Stomach smooth muscle (tissue), 2 donors: ENCODE measurements at regions not wholly inside any gene's neighbourhood (a gene's known extent, or its start where the extent isn't known, plus 50 kb on each side); places are given as distances from the start of the nearest gene placed in this dataset.

Experiments used
- H3K27ac ChIP-seq: one replicate; pipeline ENCODE4 v1.7.0; 2013; ENCODE audit warnings: mild to moderate bottlenecking, low read length, inconsistent platforms
- H3K27me3 ChIP-seq, 2 donors: one replicate each; pipeline ENCODE4 v1.7.0; 2013; ENCODE audit warnings: low read length in 2 of 2; ENCODE audit not compliant: insufficient read depth in 2 of 2, control insufficient read depth in 1 of 2
- H3K36me3 ChIP-seq, 2 donors: one replicate each; pipeline ENCODE4 v1.7.0; 2013; ENCODE audit warnings: low read length in 2 of 2; ENCODE audit not compliant: control insufficient read depth in 2 of 2, insufficient read depth in 2 of 2
- H3K4me1 ChIP-seq: one replicate; pipeline ENCODE4 v1.7.0; 2013; ENCODE audit warnings: low read length; ENCODE audit not compliant: control insufficient read depth, insufficient read depth
- H3K4me3 ChIP-seq, 2 donors: one replicate each; pipeline ENCODE4 v1.7.0; 2013; ENCODE audit warnings: low read length in 2 of 2
- H3K9ac ChIP-seq, 2 donors: one replicate each; pipeline ENCODE4 v1.7.0; 2013; ENCODE audit warnings: low read length in 2 of 2, mild to moderate bottlenecking in 1 of 2
- H3K9me3 ChIP-seq, 2 donors: one replicate each; pipeline ENCODE4 v1.7.0; 2013; ENCODE audit warnings: low read length in 2 of 2; ENCODE audit not compliant: control insufficient read depth in 2 of 2
- donor health status: healthy.
- donor health status: Pancreatic carcinoma.

DNA sequence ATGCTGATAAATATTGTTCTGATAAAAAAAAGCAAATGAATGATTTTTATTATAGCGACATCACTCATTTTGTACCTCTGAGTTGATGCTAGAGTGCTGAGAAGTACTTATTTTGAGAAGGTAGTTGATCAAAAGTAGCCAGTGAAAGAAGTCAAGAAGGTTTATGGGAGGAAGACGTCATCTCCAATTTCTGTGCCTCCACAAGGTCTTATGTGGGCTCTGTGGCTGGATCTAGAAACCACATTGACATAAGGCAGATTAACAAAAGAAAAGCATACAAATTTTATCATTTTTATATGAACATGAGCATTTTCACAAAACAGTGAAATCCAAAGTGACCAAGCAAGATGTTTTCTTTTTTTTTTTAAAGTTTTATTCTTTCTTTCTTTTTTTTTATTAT is 289.5 kb upstream of the FAR2 start:
- no peaks in the 10 kb centered on the region for H3K4me1 ChIP-seq
- H3K27me3 ChIP-seq, result no peaks in the 10 kb centered on the region
- no peak overlapping the region for H3K9ac ChIP-seq
- H3K36me3 ChIP-seq, result no peaks in the 10 kb centered on the region
- no peak overlapping the region for H3K27ac ChIP-seq
- H3K9me3 ChIP-seq, result no peaks in the 10 kb centered on the region
- no peak overlapping the region for H3K4me3 ChIP-seq

DNA sequence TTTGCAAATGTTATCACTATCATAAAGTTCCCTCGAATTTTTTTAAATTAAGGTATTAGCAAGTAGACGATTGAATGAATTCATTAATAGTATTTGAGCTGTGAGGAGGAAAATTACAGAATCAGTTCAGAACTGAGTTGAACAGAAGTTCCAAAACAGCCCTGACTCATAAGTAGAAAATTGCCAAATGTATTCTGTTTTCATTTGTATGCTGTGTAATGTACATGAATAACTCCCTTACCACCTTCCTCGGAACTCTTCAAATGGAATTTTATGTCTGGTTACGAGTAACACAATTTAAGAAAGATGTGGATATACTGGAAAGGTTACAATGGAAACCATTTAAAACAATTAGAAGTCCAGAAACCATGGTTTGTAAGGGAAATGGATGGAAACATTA is 283.3 kb upstream of the FAR2 start:
- Histone ChIP-seq H3K9ac (no peak overlapping the region), H3K27me3 (no peaks in the 10 kb centered on the region), H3K9me3 (no peaks in the 10 kb centered on the region), H3K4me3 (no peak overlapping the region), H3K27ac (no peak overlapping the region), H3K4me1 (no peaks in the 10 kb centered on the region), H3K36me3 (no peaks in the 10 kb centered on the region)

DNA sequence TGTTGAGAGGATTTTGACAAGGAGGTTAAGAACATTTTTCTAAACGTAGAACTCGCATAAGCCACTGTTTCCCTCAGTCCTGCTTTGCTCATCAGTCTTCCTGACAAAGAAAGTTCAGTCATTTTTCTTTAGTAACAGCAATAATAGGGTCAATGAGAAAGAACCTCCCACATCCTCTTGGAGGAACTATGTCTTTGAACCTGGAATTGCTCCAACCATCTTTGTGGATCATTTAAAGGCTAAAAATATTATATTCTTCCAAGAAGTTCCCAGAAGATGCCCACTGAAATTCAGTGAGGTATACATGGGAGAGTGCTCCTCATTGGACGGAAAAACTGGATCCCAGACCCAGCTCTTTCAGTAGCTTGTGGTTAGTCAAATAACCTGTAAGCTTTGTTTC is 282.8 kb upstream of the FAR2 start:
- no peaks in the 10 kb centered on the region for H3K27me3 ChIP-seq
- H3K36me3 ChIP-seq, result no peaks in the 10 kb centered on the region
- H3K4me1 ChIP-seq, result no peaks in the 10 kb centered on the region
- H3K9me3 ChIP-seq, result no peaks in the 10 kb centered on the region
- H3K4me3 ChIP-seq, result no peak overlapping the region
- H3K27ac ChIP-seq, result no peak overlapping the region
- no peak overlapping the region for H3K9ac ChIP-seq

DNA sequence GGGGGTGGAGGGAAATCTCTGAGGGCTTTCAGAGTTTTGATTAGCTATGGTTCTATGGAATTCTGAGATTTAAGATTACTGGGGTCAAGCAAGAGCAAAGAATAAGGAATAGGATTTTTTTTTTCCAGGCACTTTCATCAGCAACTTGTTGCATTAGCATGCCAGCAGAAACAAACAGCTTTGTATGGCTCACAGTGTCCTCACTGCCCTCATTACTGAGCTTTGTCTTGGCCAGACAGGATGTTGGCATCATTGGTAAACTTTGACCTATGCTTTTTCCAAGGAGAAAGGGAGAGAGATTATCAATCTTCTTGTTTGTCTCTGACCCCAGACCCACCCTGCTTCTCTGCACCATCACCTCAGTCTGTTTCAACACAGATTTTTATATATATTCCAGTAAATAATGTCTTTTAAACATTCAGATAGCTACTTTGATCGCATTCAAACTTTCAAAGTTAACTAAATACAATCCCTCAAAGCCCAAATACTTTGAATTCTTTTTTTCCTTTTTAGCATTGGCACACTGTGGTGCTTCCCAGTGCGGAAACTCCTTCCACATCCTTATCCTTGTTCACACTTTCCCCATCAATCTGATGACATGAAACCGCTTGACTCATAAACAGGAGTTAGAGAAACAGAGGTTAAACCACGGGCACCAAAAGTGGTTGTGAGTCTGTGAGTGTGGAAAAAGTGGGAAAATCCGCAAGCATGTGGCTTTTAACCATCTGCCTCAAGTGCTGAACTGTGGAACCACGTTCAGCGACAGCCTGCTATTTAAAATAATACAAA is 282.2 kb upstream of the FAR2 start:
- H3K4me3 ChIP-seq, result no peak overlapping the region
- no peak overlapping the region for H3K9ac ChIP-seq
- no peaks in the 10 kb centered on the region for H3K4me1 ChIP-seq
- H3K9me3 ChIP-seq, result no peaks in the 10 kb centered on the region
- H3K36me3 ChIP-seq, result no peaks in the 10 kb centered on the region
- no peaks in the 10 kb centered on the region for H3K27me3 ChIP-seq
- H3K27ac ChIP-seq, result no peak overlapping the region

DNA sequence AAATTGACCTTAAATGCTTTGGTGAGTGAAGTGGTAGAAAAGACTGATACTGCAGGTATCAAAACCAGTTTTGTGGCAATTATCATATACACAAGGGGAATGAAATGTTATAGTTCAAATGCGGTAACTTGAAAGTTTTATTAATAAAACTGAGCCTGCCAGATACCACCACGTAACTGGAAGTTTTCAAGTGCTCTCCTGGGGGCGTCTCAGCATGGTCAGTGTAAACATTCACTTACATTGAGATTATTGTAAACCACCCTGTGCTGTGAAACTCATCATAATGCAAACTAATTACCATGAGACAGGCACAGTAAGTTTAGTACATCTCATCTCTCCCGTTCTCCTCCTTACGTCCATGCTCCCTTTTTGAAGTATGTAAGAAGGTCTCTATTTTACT is 280.7 kb upstream of the FAR2 start:
- H3K9ac ChIP-seq, result no peak overlapping the region
- H3K4me1 ChIP-seq, result no peaks in the 10 kb centered on the region
- no peak overlapping the region for H3K27ac ChIP-seq
- no peaks in the 10 kb centered on the region for H3K27me3 ChIP-seq
- no peaks in the 10 kb centered on the region for H3K36me3 ChIP-seq
- H3K9me3 ChIP-seq, result no peaks in the 10 kb centered on the region
- H3K4me3 ChIP-seq, result no peak overlapping the region

DNA sequence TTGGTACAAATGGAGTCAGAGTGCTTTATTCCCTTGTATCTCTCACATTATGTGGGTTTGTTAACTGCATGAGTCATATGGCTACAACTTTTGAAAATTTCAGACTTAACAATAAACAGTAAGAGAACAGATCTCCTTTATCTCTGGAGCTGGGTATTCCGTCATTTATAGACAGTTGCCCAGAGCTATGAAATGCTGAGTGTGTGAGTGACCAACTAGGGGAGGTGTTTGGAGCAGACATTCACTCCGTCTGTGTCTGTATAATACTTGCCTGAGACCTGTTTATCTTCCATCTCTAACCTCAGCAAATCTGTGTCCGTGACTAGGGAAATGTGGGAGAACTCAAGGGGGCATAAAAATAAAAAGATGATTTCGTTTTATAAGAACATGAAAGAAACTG is 279.9 kb upstream of the FAR2 start:
- Histone ChIP-seq H3K36me3 (no peaks in the 10 kb centered on the region), H3K27ac (no peak overlapping the region), H3K27me3 (no peaks in the 10 kb centered on the region), H3K9me3 (no peaks in the 10 kb centered on the region), H3K4me1 (no peaks in the 10 kb centered on the region), H3K4me3 (no peak overlapping the region), H3K9ac (no peak overlapping the region)

DNA sequence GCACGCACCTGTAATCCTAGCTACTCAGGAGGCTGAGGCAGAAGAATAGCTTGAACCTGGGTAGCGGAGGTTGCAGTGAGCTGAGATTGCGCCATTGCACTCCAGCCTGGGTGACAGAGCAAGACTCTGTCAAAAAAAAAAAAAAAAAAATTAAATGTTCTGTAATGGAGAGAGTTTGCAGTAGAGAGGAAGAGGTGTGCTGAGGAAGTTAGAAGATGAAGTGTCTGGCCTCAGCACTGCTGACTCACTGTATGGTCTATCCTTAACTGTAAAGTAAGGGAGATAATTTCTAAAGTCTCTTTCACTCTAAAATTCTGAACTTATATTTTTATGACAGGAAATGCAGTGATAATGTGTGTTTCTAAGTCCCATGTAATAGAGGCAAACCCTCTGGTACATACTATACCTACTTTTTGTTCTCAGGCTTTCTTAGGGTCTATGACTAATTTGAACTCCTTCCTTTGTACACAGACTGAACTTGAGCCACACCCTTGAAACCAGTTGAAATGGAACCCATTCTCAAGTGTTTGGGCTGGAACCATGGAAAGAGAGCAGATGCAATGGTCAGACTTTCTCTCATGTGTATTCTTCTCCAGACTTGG is 278.1 kb upstream of the FAR2 start:
- no peak overlapping the region for H3K27ac ChIP-seq
- H3K4me3 ChIP-seq, result no peak overlapping the region

DNA sequence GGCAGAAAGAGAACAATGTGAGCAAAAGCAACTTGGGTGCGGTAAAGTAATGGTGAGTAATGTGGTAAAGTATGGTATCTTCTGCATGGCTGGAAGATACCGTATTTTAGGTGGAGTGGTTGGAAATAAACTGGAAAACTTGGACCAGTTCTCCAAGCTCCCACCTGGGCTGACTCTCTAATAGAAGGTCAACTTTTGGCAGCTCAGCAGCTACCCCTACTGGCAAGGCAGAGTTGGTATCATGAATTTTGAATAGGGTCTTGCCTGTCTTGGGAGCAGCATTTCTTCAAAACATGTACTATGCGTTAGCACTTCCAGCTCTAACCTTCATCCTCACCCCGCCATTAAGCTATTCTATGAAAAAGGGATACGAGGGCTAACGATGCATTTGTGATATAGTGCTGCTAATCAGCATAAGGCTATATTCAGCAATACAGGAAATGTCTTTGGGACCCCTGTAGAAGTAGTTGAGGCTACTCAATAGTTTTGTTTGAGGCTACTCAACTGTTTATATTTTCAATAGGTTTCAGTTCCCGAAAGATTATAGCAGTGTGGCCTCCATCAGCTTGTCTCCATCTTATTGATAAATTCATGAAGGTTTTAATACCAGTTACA is 276.3 kb upstream of the FAR2 start:
- Histone ChIP-seq H3K36me3 (no peaks in the 10 kb centered on the region), H3K4me3 (no peak overlapping the region), H3K27ac (no peak overlapping the region), H3K4me1 (no peaks in the 10 kb centered on the region), H3K9ac (no peak overlapping the region), H3K9me3 (no peaks in the 10 kb centered on the region), H3K27me3 (no peaks in the 10 kb centered on the region)

More for the DNA sequence above, 278.1 kb upstream of the FAR2 start:
- Histone ChIP-seq H3K9me3 (no peaks in the 10 kb centered on the region), H3K4me1 (no peaks in the 10 kb centered on the region), H3K9ac (no peak overlapping the region), H3K36me3 (no peaks in the 10 kb centered on the region), H3K27me3 (no peaks in the 10 kb centered on the region)

DNA sequence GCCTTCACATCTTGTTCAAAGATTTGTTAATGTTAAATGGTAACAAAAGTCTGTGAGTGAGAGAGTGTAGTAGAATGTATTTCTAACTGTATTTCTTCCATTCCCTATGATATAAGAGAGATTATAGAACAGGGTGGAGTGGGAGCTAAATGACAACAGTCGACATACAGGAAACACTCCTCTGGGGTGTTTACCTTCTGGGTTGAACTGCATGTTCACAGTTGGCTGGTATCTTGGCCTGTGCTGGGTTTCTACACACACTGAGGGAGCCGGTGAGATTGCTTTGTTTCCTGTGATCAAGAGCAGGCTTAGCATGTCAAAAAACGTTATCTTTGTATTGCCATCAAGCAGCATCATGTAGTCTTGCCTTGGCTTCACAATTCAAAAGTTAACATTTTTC is 274.3 kb upstream of the FAR2 start:
- Histone ChIP-seq H3K9ac (no peak overlapping the region), H3K27ac (no peak overlapping the region), H3K4me1 (no peaks in the 10 kb centered on the region), H3K9me3 (no peaks in the 10 kb centered on the region), H3K27me3 (no peaks in the 10 kb centered on the region), H3K36me3 (no peaks in the 10 kb centered on the region), H3K4me3 (no peak overlapping the region)

DNA sequence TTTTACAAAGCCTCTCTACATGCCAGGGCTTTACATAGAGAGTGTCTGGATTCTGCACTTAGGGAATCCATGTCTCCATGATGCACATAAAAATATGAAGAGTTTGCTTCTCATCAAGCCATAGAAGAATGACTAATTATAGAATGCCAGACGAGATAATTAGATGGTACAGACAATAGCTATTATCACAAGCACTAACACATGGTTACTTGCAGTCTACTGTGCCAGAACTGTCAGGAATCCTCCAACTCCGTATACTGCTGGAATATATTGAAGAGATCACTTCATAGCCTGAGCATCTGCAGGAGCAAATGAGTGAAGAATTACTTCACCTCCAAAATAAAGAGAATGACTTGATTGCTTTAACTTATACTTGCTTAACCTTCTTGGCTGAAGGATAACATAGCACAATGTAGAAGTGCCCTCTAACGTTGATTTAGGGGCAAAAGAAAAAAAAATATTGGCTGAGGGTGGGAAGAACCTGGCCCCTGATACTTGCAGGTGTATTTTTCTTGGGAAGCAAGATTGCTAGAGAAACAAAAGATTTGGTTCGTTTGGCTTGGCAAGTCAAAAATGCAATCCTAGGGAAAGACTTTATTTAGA is 272.8 kb upstream of the FAR2 start:
- no peak overlapping the region for H3K9ac ChIP-seq
- H3K27me3 ChIP-seq, result no peaks in the 10 kb centered on the region
- H3K27ac ChIP-seq, result no peak overlapping the region
- H3K4me3 ChIP-seq, result no peak overlapping the region
- no peaks in the 10 kb centered on the region for H3K36me3 ChIP-seq
- no peaks in the 10 kb centered on the region for H3K9me3 ChIP-seq
- no peaks in the 10 kb centered on the region for H3K4me1 ChIP-seq

DNA sequence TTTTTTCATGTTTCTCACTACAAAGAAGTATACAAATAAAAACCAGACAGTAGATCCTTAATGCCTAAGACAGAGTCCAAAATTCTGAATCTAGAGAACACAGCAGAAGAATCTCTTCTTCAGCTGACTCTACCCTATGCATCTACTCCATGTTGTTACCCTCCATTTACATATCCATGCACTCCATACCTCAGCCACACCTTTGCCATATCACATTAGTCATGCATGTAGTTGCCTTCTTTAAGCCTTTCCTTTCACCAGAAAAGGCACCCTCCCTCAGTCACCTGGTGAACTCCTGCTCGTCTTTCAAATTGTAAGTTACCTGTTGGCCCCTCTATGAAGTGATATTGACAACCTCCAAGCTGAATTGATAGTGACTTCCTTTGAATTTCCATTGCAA is 271.2 kb upstream of the FAR2 start:
- H3K4me1 ChIP-seq, result no peaks in the 10 kb centered on the region
- H3K27ac ChIP-seq, result no peak overlapping the region
- no peaks in the 10 kb centered on the region for H3K9me3 ChIP-seq
- H3K4me3 ChIP-seq, result no peak overlapping the region
- H3K9ac ChIP-seq, result no peak overlapping the region
- no peaks in the 10 kb centered on the region for H3K27me3 ChIP-seq
- H3K36me3 ChIP-seq, result no peaks in the 10 kb centered on the region
